Activated T-cell treated with anti-CD3 and anti-CD28 coated beads, Interleukin-2, amount 50 U/mL, for 24 hours (primary cell): ENCODE measurements at regions not wholly inside any gene's neighbourhood (a gene's known extent, or its start where the extent isn't known, plus 50 kb on each side); places are given as distances from the start of the nearest gene placed in this dataset.
"Not testable (repeated sequence)": the region's sequence is repeated elsewhere in the genome, so short reads cannot be mapped to it uniquely, and the experiment has no call there.

Source experiments
- DNase-seq: peaks from one replicate; pipeline ENCODE4 v3.0.0-alpha.2; 2020
- H3K27ac Mint-ChIP-seq: 2 replicates; pipeline ENCODE4 v1.8.0; 2020; ENCODE audit warnings: mild to moderate bottlenecking, mixed read lengths
- H3K27me3 Mint-ChIP-seq: 2 replicates; pipeline ENCODE4 v1.8.0; 2020; ENCODE audit warnings: mixed read lengths
- H3K36me3 Mint-ChIP-seq: 2 replicates; pipeline ENCODE4 v1.8.0; 2020; ENCODE audit warnings: low read depth, mixed read lengths
- H3K4me1 Mint-ChIP-seq: 2 replicates; pipeline ENCODE4 v1.8.0; 2020; ENCODE audit warnings: low read depth, mixed read lengths
- H3K4me3 Mint-ChIP-seq: 2 replicates; pipeline ENCODE4 v1.8.0; 2020; ENCODE audit warnings: mild to moderate bottlenecking, moderate library complexity, mixed read lengths
- H3K9me3 Mint-ChIP-seq: 2 replicates; pipeline ENCODE4 v1.8.0; 2020; ENCODE audit warnings: mixed read lengths

DNA sequence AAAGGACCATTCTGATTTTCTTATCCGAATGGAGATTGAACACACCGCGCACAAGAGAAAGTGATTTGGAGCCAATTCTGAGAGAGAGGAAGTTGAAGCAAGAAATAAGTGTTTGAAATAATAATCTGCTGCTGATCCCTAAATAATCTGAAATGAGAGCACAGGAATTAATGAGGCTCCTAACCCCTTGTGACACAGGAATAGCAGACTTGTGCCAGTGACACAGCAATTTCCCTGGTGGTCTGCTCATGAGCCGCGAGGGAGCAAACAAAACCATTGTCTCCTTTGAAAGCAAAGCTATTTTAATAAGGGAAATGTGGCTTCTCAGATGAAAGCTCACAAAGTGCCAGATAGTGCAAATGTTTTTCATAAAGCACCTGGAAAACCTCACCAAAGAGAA is 936.1 kb upstream of the WWC1 start:
- Mint-ChIP-seq H3K4me3 (no peak overlapping the region), H3K36me3 (no peaks in the 10 kb centered on the region), H3K27ac (no peak overlapping the region), H3K27me3 (no peaks in the 10 kb centered on the region), H3K9me3 (peaks cover 5% of the 10 kb centered on the region), H3K4me1 (no peaks in the 10 kb centered on the region)
- DNase-seq, result no peak

DNA sequence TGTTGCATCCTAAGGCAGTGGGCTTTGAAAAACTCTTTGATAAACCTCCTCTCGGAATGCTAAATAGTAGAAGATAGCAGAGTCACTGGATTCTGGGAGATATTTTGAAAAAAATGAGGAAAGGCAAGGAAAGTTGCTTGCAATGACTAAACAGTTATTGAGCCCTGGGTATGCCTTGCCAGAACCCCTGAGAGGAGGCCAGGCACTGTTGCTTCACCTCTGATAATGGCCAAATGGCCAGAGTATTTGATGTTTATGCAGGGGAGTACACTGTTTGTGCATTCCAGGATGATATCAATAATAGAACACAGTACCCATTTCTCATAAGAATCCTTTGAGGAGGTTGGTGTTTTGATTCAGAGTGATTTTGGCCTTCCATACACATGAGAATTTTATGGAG is 935.1 kb upstream of the WWC1 start:
- H3K9me3 Mint-ChIP-seq, result peaks cover 5% of the 10 kb centered on the region
- no peak overlapping the region for H3K4me3 Mint-ChIP-seq
- H3K4me1 Mint-ChIP-seq, result no peaks in the 10 kb centered on the region
- H3K27me3 Mint-ChIP-seq, result no peaks in the 10 kb centered on the region
- H3K27ac Mint-ChIP-seq, result no peak overlapping the region
- DNase-seq, result no peak
- no peaks in the 10 kb centered on the region for H3K36me3 Mint-ChIP-seq

DNA sequence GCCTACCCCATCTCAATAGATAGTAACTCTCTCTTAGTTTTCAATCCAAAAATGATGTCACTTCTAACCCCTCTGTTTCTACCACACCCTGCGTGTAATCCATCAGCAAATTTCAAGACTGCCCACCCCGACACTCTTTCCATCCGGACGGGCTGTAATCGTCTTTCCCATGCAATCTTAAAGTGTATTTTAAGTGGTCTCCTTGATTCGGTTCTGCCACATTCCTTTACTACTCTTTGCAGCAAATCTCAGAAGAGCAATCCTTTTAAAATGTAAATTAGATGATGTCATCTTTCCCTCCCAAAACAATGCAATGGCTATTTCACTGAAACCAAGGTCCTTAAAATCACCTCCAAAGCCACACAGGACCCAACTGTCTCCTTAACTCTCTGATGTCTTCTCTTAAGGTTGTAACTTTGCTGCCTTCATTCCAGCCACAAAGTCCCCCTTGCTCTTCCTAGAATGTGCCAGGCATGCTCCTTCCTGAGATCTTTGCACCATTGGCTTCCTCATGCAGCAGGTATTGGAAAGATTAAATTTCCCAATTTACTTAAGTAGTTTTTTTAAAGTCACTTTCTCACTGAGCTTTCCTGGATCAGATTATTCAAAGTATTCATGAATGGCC is 932.5 kb upstream of the WWC1 start:
- Mint-ChIP-seq H3K4me1 (no peaks in the 10 kb centered on the region), H3K27ac (no peak overlapping the region), H3K4me3 (no peak overlapping the region), H3K36me3 (no peaks in the 10 kb centered on the region), H3K9me3 (peaks cover 5% of the 10 kb centered on the region), H3K27me3 (no peaks in the 10 kb centered on the region)
- DNase-seq, result no peak

DNA sequence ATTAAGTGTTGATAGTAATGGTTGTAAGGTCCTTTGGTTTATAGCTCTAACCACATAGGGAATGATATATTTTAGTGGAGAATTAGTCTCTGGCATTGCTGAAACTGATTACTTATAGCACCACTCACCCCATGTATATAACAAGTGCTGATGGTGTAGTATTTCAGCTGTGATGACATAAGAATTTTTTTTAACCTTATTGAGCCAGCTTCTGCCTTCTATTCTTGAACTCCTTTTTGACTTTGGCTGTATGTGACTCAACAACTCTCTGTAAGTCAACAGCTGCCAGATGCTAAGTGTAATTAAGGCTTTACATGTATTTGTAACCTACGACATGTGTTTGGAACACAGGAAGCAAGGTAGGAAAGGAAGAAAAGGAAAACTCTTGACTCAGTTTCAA is 929.6 kb upstream of the WWC1 start:
- DNase-seq, result no peak
- H3K9me3 Mint-ChIP-seq, result peaks cover 3% of the 10 kb centered on the region
- H3K27me3 Mint-ChIP-seq, result no peaks in the 10 kb centered on the region
- H3K4me3 Mint-ChIP-seq, result no peak overlapping the region
- H3K4me1 Mint-ChIP-seq, result no peaks in the 10 kb centered on the region
- no peaks in the 10 kb centered on the region for H3K36me3 Mint-ChIP-seq
- no peak overlapping the region for H3K27ac Mint-ChIP-seq

DNA sequence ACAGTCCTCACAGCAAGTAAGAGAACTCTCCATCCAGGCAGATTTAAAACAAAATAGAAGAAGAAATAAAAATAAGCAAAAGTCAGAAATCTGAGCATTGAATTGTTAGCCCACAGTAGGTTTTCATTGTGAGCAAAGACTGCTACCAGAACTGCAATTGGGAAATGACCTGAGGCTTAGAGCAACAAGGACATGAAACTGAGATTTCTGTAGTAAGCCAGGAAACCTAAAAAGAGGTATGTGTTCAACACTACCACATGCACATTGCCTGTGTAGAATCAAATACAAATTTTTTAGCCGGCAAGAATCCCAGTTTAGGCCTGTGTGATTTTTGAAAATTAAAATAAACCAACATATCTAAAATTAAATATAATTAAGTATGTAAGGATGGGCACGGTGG is 928.4 kb upstream of the WWC1 start:
- H3K4me1 Mint-ChIP-seq, result no peaks in the 10 kb centered on the region
- no peaks in the 10 kb centered on the region for H3K36me3 Mint-ChIP-seq
- H3K27me3 Mint-ChIP-seq, result no peaks in the 10 kb centered on the region
- DNase-seq, result no peak
- H3K4me3 Mint-ChIP-seq, result no peak overlapping the region
- H3K27ac Mint-ChIP-seq, result no peak overlapping the region
- H3K9me3 Mint-ChIP-seq, result peaks cover 3% of the 10 kb centered on the region

DNA sequence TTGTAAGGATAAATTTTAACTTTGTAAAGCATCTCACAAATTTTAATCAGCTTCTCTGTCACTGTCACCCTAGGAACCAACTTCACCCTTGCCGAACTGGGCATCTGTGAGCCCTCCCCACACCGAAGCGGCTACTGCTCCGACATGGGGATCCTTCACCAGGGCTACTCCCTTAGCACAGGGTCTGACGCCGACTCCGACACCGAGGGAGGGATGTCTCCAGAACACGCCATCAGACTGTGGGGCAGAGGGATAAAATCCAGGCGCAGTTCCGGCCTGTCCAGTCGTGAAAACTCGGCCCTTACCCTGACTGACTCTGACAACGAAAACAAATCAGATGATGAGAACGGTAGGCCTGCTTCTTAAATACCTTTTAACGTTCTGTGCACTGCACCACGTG is 916.3 kb upstream of the WWC1 start:
- H3K9me3 Mint-ChIP-seq, result peaks cover 4% of the 10 kb centered on the region
- H3K27ac Mint-ChIP-seq, result no peak overlapping the region
- no peaks in the 10 kb centered on the region for H3K27me3 Mint-ChIP-seq
- H3K4me3 Mint-ChIP-seq, result no peak overlapping the region
- DNase-seq, result no peak
- no peaks in the 10 kb centered on the region for H3K36me3 Mint-ChIP-seq
- no peaks in the 10 kb centered on the region for H3K4me1 Mint-ChIP-seq

GRCh38 chr5:167378894-167379723 is 912.3 kb upstream of the WWC1 start:
- no peak for DNase-seq
- H3K4me1 Mint-ChIP-seq, result no peaks in the 10 kb centered on the region
- H3K27ac Mint-ChIP-seq, result no peak overlapping the region
- peaks cover 7% of the 10 kb centered on the region for H3K9me3 Mint-ChIP-seq
- no peaks in the 10 kb centered on the region for H3K36me3 Mint-ChIP-seq
- H3K27me3 Mint-ChIP-seq, result no peaks in the 10 kb centered on the region
- H3K4me3 Mint-ChIP-seq, result no peak overlapping the region

GRCh38 chr5:167381457-167381856 is 910.0 kb upstream of the WWC1 start:
- Mint-ChIP-seq H3K36me3 (no peaks in the 10 kb centered on the region), H3K4me1 (no peaks in the 10 kb centered on the region), H3K27me3 (no peaks in the 10 kb centered on the region), H3K9me3 (peaks cover 6% of the 10 kb centered on the region), H3K4me3 (no peak overlapping the region), H3K27ac (no peak overlapping the region)
- DNase-seq, result no peak

DNA sequence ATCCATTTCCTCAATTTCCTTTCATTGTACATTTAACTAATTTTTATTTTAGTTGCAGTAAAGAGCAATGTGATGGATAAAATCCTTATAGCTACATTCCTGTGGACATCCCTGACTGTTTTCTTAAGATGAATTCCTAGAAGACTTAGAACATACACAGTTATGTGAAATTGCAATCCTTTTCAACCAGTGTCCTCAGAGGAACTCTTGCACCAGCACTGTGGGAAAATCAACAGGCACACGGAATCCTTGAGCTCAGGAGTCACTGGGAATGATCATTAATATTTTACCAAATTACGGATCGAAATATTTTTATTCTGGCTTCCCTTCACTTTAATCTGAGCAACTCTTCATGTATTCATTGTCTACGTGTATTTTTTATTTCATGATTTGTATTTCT is 901.9 kb upstream of the WWC1 start:
- H3K9me3 Mint-ChIP-seq, result peaks cover 24% of the 10 kb centered on the region
- H3K27me3 Mint-ChIP-seq, result no peaks in the 10 kb centered on the region
- H3K36me3 Mint-ChIP-seq, result no peaks in the 10 kb centered on the region

DNA sequence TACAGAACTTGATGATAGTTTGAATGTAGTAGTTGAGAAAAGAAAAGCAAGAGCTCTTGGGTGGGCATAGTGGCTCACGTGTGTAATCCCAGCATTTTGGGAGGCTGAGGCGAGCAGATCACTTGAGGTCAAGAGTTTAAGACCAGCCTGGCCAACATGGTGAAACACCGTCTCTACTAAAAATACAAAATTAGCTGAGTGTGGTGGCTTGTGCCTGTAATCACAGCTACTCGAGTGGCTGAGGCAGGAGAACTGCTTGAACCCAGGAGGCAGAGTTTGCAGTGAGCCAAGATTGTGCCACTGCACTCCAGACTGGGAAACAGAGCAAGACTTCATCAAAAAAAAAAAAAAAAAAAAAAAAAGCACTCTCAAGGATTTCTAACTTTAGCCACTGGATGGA is 900.2 kb upstream of the WWC1 start:
- not testable (repeated sequence) for H3K4me1 Mint-ChIP-seq

More for the DNA sequence above, 901.9 kb upstream of the WWC1 start:
- DNase-seq, result no peak
- H3K4me1 Mint-ChIP-seq, result no peaks in the 10 kb centered on the region
- H3K4me3 Mint-ChIP-seq, result no peak overlapping the region
- H3K27ac Mint-ChIP-seq, result no peak overlapping the region

DNA sequence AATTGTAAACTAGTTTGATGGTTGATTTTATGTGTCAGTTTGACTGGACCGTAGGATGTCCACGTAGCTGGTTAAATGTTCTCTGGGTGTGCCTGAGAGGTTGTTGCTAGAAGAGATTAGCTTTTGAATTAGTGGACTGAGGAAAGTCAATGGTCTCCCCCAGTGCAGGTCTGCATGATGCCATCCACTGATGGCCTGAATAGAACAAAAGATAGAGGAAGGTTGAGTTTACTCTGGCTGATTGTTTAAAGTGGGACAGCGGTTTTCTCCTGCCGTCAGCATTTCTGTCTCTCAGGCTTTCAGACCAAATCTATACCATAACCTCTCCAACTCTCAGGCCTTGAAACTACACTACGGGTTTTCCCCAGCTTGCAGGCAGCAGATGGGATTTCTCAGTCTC is 899.2 kb upstream of the WWC1 start:
- H3K27me3 Mint-ChIP-seq, result no peaks in the 10 kb centered on the region
- no peak for DNase-seq

More for the DNA sequence above, 900.2 kb upstream of the WWC1 start:
- H3K4me3 Mint-ChIP-seq, H3K27me3 Mint-ChIP-seq, H3K27ac Mint-ChIP-seq, H3K36me3 Mint-ChIP-seq, DNase-seq: not testable (repeated sequence)
- peaks cover 26% of the 10 kb centered on the region for H3K9me3 Mint-ChIP-seq

DNA sequence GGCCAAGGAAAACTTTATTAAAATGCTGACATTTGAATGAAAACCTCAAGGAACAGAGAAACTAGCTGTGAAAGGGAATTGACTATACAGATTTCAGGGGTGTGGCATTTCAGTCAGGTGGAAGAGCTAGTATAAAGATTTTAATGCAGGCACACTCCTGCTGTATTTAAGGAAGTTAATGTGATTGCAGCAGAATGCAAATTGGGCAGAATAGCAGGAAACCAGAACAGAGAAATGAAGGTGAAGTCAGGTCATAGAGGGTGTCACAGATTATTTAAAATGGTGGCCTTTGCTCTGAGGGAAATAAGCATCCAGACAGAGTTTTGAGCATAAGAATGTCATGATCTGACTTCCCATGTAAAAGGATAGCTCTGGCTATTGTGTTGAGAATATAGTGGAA is 898.1 kb upstream of the WWC1 start:
- no peak overlapping the region for H3K27ac Mint-ChIP-seq
- no peaks in the 10 kb centered on the region for H3K36me3 Mint-ChIP-seq
- H3K27me3 Mint-ChIP-seq, result no peaks in the 10 kb centered on the region
- peaks cover 11% of the 10 kb centered on the region for H3K9me3 Mint-ChIP-seq
- no peak for DNase-seq
- no peak overlapping the region for H3K4me3 Mint-ChIP-seq
- no peaks in the 10 kb centered on the region for H3K4me1 Mint-ChIP-seq

More for the DNA sequence above, 899.2 kb upstream of the WWC1 start:
- H3K4me1 Mint-ChIP-seq, result no peaks in the 10 kb centered on the region
- no peak overlapping the region for H3K27ac Mint-ChIP-seq
- H3K4me3 Mint-ChIP-seq, result no peak overlapping the region
- no peaks in the 10 kb centered on the region for H3K36me3 Mint-ChIP-seq
- peaks cover 19% of the 10 kb centered on the region for H3K9me3 Mint-ChIP-seq

DNA sequence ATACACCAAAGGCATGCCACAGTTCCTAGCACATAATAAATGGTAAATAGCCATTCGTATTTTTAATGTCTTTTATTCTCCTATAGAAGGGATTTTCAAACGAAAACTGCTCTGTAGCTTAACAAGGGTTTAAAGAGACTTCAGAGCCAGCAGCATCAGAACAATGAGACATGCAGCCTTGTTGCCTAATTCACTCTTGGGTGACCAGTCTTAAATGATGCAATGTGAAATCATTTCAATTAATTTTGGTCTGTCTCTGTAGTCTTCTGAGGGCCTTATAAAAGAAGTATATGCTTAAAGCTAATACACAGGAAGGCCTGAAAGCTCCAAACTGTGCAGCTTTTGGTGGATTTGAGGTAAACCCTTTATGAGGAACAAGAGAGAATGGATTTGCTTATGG is 888.8 kb upstream of the WWC1 start:
- no peak overlapping the region for H3K27ac Mint-ChIP-seq
- H3K4me1 Mint-ChIP-seq, result no peaks in the 10 kb centered on the region
- H3K36me3 Mint-ChIP-seq, result no peaks in the 10 kb centered on the region
- no peak overlapping the region for H3K4me3 Mint-ChIP-seq
- peaks cover 5% of the 10 kb centered on the region for H3K9me3 Mint-ChIP-seq
- no peaks in the 10 kb centered on the region for H3K27me3 Mint-ChIP-seq
- DNase-seq, result no peak

- DNase-seq, result no peak
- H3K4me3 Mint-ChIP-seq, result no peak overlapping the region
- H3K4me1 Mint-ChIP-seq, result no peaks in the 10 kb centered on the region
- H3K27me3 Mint-ChIP-seq, result no peaks in the 10 kb centered on the region
- H3K9me3 Mint-ChIP-seq, result no peaks in the 10 kb centered on the region
- H3K36me3 Mint-ChIP-seq, result no peaks in the 10 kb centered on the region
- no peak overlapping the region for H3K27ac Mint-ChIP-seq
Measured at GRCh38 chr5:167406513-167406912, 884.9 kb upstream of the WWC1 start.

DNA sequence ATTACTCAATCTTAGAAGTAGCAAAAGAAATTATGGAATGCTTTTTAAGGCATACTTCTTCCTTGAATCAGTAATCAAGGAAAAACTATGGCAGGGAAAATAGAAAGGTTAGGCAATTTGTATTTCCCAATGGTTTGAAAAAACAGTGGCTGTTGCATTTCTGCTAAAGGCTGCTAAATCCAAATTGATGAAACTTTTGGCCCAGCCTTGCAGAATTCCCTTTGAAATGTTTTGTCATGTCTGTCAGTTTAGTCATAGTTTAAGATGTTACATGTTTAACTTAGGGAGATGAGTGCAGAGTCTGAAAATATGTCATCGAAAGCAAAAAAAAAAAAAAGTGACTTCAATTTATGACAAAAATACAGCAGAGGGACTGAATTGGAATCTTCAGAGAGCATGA is 878.9 kb upstream of the WWC1 start:
- DNase-seq, result no peak
- Mint-ChIP-seq H3K27me3 (no peaks in the 10 kb centered on the region), H3K4me1 (no peaks in the 10 kb centered on the region), H3K4me3 (no peak overlapping the region), H3K27ac (no peak overlapping the region), H3K36me3 (no peaks in the 10 kb centered on the region), H3K9me3 (no peaks in the 10 kb centered on the region)
